Brain microvascular endothelial cell (primary cell): ENCODE measurements at regions not wholly inside any gene's neighbourhood (a gene's known extent, or its start where the extent isn't known, plus 50 kb on each side); places are given as distances from the start of the nearest gene placed in this dataset.

Experiments used
- DNase-seq: peaks from one replicate; pipeline ENCODE4 v3.0.0-alpha.2; 2020
- H3K27ac ChIP-seq: fragments of 250-450 bp; sonication (Bioruptor Pico); 2 replicates; pipeline ENCODE4 v1.5.1; 2020; ENCODE audit warnings: mild to moderate bottlenecking, moderate library complexity
- H3K27me3 ChIP-seq: fragments of 250-450 bp; sonication (Bioruptor Pico); replicated peaks from 2 replicates; pipeline ENCODE4 v1.5.1; 2020; ENCODE audit warnings: mild to moderate bottlenecking
- H3K36me3 ChIP-seq: fragments of 250-450 bp; sonication (Bioruptor Pico); replicated peaks from 2 replicates; pipeline ENCODE4 v1.5.1; 2020; ENCODE audit warnings: mild to moderate bottlenecking
- H3K4me3 ChIP-seq: 2 replicates; pipeline ENCODE4 v1.5.1; 2011; ENCODE audit warnings: low read depth, mild to moderate bottlenecking, control low read depth, low read length, moderate library complexity
- in situ Hi-C: cut with HindIII; loops from 2 replicates; pipeline ENCODE4 v1.10.0; 2017; ENCODE audit warnings: low sequenced_read_pairs, low pct_ligation_motif_present
- TF ChIP-seq, protein P1 (sequence below): IDR thresholded peaks from 2 replicates; pipeline ENCODE4 v1.5.1; 2011; ENCODE audit warnings: low read depth, mild to moderate bottlenecking, moderate library complexity, low read length, control low read depth, inconsistent platforms; ENCODE audit errors: missing control alignments

DNA sequence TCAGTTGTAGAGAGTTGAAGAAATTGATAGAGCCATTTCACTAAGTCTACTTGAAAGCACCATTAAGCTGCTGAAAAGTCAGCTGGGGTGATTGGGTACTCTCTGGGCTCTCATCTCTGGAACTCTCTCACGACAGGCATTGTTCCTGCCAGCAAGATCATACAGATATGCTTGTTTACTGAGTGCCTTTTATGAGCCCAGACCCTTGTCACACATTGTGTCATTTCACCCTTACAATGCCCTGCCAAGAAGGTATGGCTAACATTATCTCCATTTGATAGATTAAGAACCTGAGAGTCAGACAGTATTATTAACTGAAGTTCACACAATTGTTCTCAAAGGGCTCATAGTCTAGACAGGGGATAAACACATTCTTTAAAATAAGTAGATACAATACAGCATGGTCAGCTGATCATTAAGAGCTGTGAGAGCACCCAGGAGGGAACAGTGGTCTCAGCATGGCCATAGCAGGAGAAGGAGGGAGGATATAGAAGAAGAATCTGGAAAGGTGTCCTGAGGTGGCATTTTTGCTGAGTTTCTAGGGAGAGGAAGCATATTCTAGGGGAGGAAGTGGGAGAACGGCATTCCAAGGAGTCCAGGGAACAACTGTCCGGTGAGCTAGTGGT is 580.5 kb downstream of the INSC start:
- H3K27ac ChIP-seq, result no peak overlapping the region
- no peak overlapping the region for H3K4me3 ChIP-seq
- no peaks in the 10 kb centered on the region for H3K36me3 ChIP-seq
- in situ Hi-C loops, result no loop called here
- DNase-seq, result no peak
- TF ChIP-seq, protein P1, sequence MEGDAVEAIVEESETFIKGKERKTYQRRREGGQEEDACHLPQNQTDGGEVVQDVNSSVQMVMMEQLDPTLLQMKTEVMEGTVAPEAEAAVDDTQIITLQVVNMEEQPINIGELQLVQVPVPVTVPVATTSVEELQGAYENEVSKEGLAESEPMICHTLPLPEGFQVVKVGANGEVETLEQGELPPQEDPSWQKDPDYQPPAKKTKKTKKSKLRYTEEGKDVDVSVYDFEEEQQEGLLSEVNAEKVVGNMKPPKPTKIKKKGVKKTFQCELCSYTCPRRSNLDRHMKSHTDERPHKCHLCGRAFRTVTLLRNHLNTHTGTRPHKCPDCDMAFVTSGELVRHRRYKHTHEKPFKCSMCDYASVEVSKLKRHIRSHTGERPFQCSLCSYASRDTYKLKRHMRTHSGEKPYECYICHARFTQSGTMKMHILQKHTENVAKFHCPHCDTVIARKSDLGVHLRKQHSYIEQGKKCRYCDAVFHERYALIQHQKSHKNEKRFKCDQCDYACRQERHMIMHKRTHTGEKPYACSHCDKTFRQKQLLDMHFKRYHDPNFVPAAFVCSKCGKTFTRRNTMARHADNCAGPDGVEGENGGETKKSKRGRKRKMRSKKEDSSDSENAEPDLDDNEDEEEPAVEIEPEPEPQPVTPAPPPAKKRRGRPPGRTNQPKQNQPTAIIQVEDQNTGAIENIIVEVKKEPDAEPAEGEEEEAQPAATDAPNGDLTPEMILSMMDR, result no peak
- no peaks in the 10 kb centered on the region for H3K27me3 ChIP-seq

DNA sequence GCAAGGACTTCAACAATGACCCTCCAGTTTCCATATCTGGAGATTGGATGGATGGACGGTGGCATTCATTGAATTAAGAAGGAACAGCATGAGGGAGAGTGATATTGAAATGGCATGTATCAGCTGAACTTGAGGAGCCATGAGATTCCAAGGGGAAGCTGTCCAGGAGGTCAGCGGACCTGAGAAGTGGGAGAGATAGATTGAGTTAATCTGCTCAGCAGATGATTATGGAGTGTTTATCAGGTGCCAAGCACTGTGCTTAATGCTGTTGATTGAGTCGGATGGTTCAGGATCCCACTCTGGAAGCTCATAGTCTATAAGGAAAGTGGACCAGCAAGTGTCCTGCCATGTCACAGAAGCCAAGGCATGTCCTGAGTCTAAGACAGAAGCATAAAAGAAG is 581.3 kb downstream of the INSC start:
- H3K36me3 ChIP-seq, result no peaks in the 10 kb centered on the region
- no peaks in the 10 kb centered on the region for H3K27me3 ChIP-seq
- TF ChIP-seq, protein P1, result no peak
- no peak overlapping the region for H3K4me3 ChIP-seq
- no peak overlapping the region for H3K27ac ChIP-seq
- in situ Hi-C loops, result no loop called here
- DNase-seq, result no peak

DNA sequence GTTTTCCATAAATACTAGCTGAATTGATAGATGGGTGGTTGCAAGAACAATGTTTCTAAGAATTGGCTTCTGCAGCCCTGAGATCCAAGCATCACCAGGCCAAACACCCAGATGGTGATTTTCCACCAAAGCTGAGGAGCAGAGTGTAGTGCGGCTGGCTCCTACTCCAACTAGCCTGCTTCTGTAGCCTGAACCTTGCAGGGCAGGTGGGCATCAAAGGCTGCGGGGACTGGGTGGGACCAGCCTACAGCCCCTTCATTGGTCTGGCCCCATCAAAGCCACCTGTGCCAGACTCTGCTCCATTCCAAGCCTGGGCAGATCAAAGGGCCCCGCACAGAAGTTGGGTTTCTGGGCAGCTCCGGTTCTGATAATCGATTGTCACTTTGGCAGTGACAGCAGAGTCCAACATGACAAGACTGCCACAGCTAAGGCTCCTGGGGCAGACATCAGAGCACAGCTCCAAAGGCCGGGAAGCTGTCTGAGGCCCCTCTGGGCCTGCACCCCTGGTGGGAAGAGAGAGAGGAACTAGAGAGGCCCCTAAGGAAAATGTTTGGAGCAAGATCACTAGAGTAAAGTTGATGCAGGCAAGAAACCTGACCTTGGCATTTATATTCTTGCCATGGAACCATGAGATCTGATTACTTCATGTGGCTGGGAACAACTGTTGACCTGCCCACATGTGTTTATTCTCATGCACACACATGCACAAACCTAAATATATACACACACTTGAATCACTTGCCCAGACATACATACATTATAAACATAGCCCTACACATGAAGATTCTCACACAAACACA is 582.9 kb downstream of the INSC start:
- Histone ChIP-seq H3K36me3 (no peaks in the 10 kb centered on the region), H3K4me3 (no peak overlapping the region), H3K27me3 (no peaks in the 10 kb centered on the region), H3K27ac (no peak overlapping the region)
- TF ChIP-seq, protein P1, result no peak
- DNase-seq, result no peak
- in situ Hi-C loops, result no loop called here

DNA sequence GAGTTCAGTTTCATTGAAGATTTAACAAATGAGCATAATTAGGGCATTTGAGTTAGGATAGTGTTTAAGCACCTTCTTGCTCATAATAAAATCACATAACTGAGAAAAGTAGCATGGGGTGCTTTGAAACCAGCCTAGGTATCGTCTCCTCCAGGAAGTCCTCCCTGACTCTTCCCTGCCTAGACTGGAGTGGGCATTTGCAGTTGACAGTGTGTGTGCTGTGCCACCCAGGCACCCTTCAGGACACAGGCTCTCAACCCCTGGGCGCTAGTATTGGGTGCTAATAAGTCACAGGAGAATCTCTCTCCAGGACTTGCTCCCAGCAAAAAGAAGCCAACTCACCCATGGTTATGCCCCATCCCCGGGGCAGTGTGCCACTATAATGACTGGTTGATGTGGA is 584.1 kb downstream of the INSC start:
- Histone ChIP-seq H3K36me3 (no peaks in the 10 kb centered on the region), H3K27me3 (no peaks in the 10 kb centered on the region), H3K27ac (no peak overlapping the region), H3K4me3 (no peak overlapping the region)
- DNase-seq, result no peak
- TF ChIP-seq, protein P1, result no peak
- in situ Hi-C loops, result no loop called here

DNA sequence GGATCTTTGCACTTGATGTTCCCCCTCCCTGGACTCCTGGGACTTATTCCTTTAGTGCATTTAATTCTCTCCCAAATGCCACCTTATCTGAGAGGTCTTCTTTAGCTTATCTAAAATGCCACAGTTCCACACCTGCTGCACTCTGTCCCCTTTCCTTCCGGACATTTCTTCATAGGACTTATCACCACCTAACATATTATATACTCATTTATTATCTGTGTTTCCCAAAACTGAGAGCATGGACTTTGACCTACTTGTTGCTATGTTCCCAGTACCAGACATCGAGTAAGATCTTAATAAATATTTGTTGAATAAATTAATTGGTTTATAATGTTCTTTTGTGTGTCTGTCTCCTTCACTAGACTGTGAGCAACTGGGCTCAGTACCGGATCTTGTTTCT is 585.3 kb downstream of the INSC start:
- DNase-seq, result no peak
- TF ChIP-seq, protein P1, result no peak
- in situ Hi-C loops, result no loop called here
- no peaks in the 10 kb centered on the region for H3K36me3 ChIP-seq
- no peak overlapping the region for H3K4me3 ChIP-seq
- H3K27ac ChIP-seq, result no peak overlapping the region
- no peaks in the 10 kb centered on the region for H3K27me3 ChIP-seq
